Mucosa of rectum (tissue), 2 donors: ENCODE measurements at regions not wholly inside any gene's neighbourhood (a gene's known extent, or its start where the extent isn't known, plus 50 kb on each side); places are given as distances from the start of the nearest gene placed in this dataset.
"Not testable (repeated sequence)": the region's sequence is repeated elsewhere in the genome, so short reads cannot be mapped to it uniquely, and the experiment has no call there.

Experiments used
- H3K27ac ChIP-seq, 2 donors: one replicate each; pipeline ENCODE4 v1.7.0; 2013; ENCODE audit warnings: inconsistent platforms in 2 of 2, low read depth in 2 of 2, low read length in 2 of 2
- H3K27me3 ChIP-seq, 2 donors: one replicate each; pipeline ENCODE4 v1.7.0; 2013; ENCODE audit warnings: low read length in 2 of 2; ENCODE audit not compliant: control insufficient read depth in 2 of 2, insufficient read depth in 2 of 2
- H3K36me3 ChIP-seq, 2 donors: one replicate each; pipeline ENCODE4 v1.7.0; 2013; ENCODE audit warnings: low read length in 2 of 2; ENCODE audit not compliant: control insufficient read depth in 2 of 2, insufficient read depth in 2 of 2
- H3K4me1 ChIP-seq, 2 donors: one replicate each; pipeline ENCODE4 v1.7.0; 2013; ENCODE audit warnings: low read length in 2 of 2, mild to moderate bottlenecking in 1 of 2; ENCODE audit not compliant: control insufficient read depth in 2 of 2, insufficient read depth in 2 of 2
- H3K4me3 ChIP-seq, 2 donors: one replicate each; pipeline ENCODE4 v1.7.0; 2013; ENCODE audit warnings: low read length in 2 of 2
- H3K9ac ChIP-seq, 2 donors: one replicate each; pipeline ENCODE4 v1.7.0; 2013; ENCODE audit warnings: low read length in 2 of 2, low read depth in 1 of 2, mild to moderate bottlenecking in 1 of 2
- H3K9me3 ChIP-seq, 2 donors: one replicate each; pipeline ENCODE4 v1.7.0; 2013; ENCODE audit warnings: low read length in 2 of 2; ENCODE audit not compliant: control insufficient read depth in 2 of 2
- donor health status: healthy.
- donor health status: Normal muscosa, but diverticular disease.

DNA sequence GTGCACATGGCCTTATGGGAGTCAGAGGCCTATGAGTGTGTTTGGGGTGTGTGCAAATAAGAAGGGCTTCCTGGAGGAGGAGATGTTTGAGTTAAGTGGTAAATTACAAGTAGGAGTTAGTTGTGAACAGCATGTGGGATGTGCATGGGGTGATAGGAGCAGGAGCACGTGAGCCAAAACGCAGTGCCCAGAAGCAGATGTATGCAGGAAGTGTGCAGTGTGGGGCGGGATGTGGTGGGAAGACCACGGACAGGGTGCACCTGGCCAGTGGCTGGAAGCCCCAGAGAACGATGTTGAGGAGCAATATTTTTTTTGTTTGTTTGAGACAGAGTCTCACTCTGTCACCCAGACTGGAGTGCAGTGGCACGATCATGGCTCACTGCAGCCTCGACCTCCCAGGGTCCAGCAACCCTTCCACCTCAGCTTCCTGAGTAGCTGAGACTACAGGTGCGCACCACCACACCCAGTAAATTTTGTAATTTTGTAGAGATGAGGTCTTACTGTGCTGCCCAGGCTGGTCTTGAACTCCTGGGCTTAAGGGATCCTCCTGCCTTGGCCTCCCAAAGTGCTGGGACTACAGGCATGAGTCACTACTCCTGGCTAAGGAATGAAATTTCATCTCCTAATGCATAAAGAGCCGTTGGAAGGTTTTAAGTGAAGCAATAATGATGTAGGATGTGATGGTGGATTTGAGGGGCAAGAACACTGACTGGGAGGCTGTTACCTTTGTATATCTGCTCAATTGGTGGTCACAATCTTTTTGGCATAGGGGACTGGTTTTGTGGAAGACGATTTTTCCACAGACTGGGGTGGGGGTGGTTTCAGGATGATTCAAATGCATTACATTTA lies 78.4 kb downstream of the LYZL2 start:
- H3K4me3 ChIP-seq, result no peak overlapping the region
- no peaks in the 10 kb centered on the region for H3K9me3 ChIP-seq
- no peaks in the 10 kb centered on the region for H3K36me3 ChIP-seq
- no peaks in the 10 kb centered on the region for H3K27me3 ChIP-seq
- no peak overlapping the region for H3K9ac ChIP-seq
- H3K27ac ChIP-seq, result no peak overlapping the region
- peaks cover 6 to 16% of the 10 kb centered on the region in 2 donors for H3K4me1 ChIP-seq

DNA sequence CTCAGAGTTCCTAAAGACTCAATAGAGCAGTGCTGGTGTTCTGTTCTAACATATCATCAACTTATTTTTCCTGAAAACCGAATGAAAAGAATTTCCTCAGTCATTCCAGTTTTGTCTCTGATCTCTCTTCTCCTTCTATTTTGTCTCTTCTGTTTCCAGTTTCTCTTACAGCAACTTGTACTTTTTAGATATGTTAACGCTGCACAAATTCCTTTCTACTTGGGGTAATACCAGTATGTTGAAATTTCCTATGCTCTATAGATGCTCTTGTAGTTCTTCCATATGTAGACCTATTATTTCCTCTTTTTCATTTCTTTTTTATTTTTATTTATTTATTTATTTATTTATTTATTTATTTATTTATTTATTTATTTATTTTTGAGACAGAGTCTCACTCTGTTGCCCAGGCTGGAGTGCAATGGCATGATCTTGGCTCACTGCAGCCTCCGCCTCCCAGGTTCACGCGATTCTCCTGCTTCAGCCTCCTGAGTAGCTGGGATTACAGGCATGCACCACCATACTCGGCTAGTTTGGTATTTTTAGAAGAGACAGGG lies 80.3 kb downstream of the LYZL2 start:
- not testable (repeated sequence) for H3K9ac ChIP-seq, H3K36me3 ChIP-seq, H3K4me3 ChIP-seq, H3K27ac ChIP-seq, H3K9me3 ChIP-seq, H3K27me3 ChIP-seq
- H3K4me1 ChIP-seq, result peaks cover 6 to 13% of the 10 kb centered on the region in 2 donors

GRCh38 chr10:30546511-30546910 lies 83.0 kb downstream of the LYZL2 start:
- H3K4me1 ChIP-seq, result no peaks in the 10 kb centered on the region
- no peak overlapping the region for H3K9ac ChIP-seq
- H3K9me3 ChIP-seq, result no peaks in the 10 kb centered on the region
- H3K4me3 ChIP-seq, result no peak overlapping the region
- no peak overlapping the region for H3K27ac ChIP-seq
- H3K36me3 ChIP-seq, result no peaks in the 10 kb centered on the region
- no peaks in the 10 kb centered on the region for H3K27me3 ChIP-seq

- no peak overlapping the region for H3K4me3 ChIP-seq
Observed at GRCh38 chr10:30542895-30543288, 86.7 kb downstream of the LYZL2 start.

GRCh38 chr10:30542001-30542894 lies 87.3 kb downstream of the LYZL2 start:
- Histone ChIP-seq H3K4me1 (no peaks in the 10 kb centered on the region), H3K9ac (no peak overlapping the region), H3K4me3 (no peak overlapping the region), H3K9me3 (no peaks in the 10 kb centered on the region), H3K27me3 (no peaks in the 10 kb centered on the region), H3K27ac (no peak overlapping the region), H3K36me3 (no peaks in the 10 kb centered on the region)

More at GRCh38 chr10:30542895-30543288, 86.7 kb downstream of the LYZL2 start:
- no peak overlapping the region for H3K27ac ChIP-seq
- no peak overlapping the region for H3K9ac ChIP-seq
- no peaks in the 10 kb centered on the region for H3K4me1 ChIP-seq
- H3K9me3 ChIP-seq, result no peaks in the 10 kb centered on the region
- H3K36me3 ChIP-seq, result no peaks in the 10 kb centered on the region
- no peaks in the 10 kb centered on the region for H3K27me3 ChIP-seq

- no peaks in the 10 kb centered on the region for H3K4me1 ChIP-seq
- no peak overlapping the region for H3K4me3 ChIP-seq
- no peak overlapping the region for H3K27ac ChIP-seq
- no peaks in the 10 kb centered on the region for H3K36me3 ChIP-seq
- no peaks in the 10 kb centered on the region for H3K27me3 ChIP-seq
- no peak overlapping the region for H3K9ac ChIP-seq
- H3K9me3 ChIP-seq, result no peaks in the 10 kb centered on the region
Observed at GRCh38 chr10:30540276-30540675, 89.3 kb downstream of the LYZL2 start.

DNA sequence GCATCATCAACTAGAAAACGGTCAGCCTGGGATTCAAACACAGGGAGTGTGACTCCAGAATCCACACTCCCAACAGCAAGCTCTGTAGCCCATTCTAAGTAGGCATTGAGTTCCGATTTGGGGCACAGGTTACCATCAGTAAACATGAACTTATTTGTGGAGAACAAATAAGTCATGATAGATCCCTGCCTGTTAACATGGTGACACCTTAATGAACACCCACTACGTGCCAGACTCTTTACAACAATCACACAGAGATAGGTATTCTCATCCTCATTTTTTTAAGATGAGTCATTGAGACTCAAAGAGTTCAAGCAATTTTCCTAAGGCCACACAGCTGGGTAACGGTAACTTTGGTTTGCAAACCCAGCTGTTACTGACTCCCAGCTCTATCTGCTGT lies 91.5 kb downstream of the LYZL2 start:
- H3K4me1 ChIP-seq, result peaks cover 0 to 3% of the 10 kb centered on the region in 2 donors
- no peaks in the 10 kb centered on the region for H3K27me3 ChIP-seq
- H3K4me3 ChIP-seq, result no peak overlapping the region
- H3K27ac ChIP-seq, result no peak overlapping the region
- H3K9ac ChIP-seq, result no peak overlapping the region
- no peaks in the 10 kb centered on the region for H3K36me3 ChIP-seq
- H3K9me3 ChIP-seq, result no peaks in the 10 kb centered on the region

- H3K4me3 ChIP-seq, result no peak overlapping the region
- H3K9ac ChIP-seq, result no peak overlapping the region
- H3K36me3 ChIP-seq, result no peaks in the 10 kb centered on the region
- H3K27ac ChIP-seq, result no peak overlapping the region
- H3K27me3 ChIP-seq, result no peaks in the 10 kb centered on the region
- no peaks in the 10 kb centered on the region for H3K9me3 ChIP-seq
- H3K4me1 ChIP-seq, result peaks cover 0 to 3% of the 10 kb centered on the region in 2 donors
Observed at GRCh38 chr10:30537586-30537985, 92.0 kb downstream of the LYZL2 start.

DNA sequence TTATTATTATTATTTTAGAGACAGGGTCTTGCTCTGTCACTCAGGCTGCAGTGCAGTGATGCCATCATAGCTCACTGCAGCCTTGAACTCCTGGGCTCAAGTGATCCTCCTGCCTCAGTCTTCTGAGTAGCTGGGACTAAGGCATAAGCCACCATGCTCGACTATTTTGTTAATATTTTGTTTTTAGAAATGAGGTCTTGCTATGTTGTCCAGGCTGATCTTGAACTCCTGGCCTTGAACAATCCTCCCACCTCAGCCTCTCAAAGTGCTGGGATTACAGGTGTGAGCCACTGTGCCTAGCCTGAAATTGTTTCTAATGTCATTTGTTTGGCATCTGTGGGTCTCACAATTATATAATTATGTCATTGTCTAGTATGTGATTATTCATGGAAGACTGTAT lies 92.4 kb downstream of the LYZL2 start:
- H3K9me3 ChIP-seq, H3K27me3 ChIP-seq, H3K27ac ChIP-seq, H3K9ac ChIP-seq, H3K4me1 ChIP-seq, H3K4me3 ChIP-seq, H3K36me3 ChIP-seq: not testable (repeated sequence)

- no peak overlapping the region for H3K27ac ChIP-seq
- no peaks in the 10 kb centered on the region for H3K36me3 ChIP-seq
- peaks cover 0 to 3% of the 10 kb centered on the region in 2 donors for H3K4me1 ChIP-seq
- no peak overlapping the region for H3K9ac ChIP-seq
- no peaks in the 10 kb centered on the region for H3K27me3 ChIP-seq
- H3K4me3 ChIP-seq, result no peak overlapping the region
- H3K9me3 ChIP-seq, result no peaks in the 10 kb centered on the region
Observed at GRCh38 chr10:30536578-30536977, 93.0 kb downstream of the LYZL2 start.
